IMR-90 (cell line): ENCODE measurements at regions not wholly inside any gene's neighbourhood (a gene's known extent, or its start where the extent isn't known, plus 50 kb on each side); places are given as distances from the start of the nearest gene placed in this dataset.

ENCODE experiments used
- SMC3 ChIP-seq: fragments of 150-350 bp; IDR thresholded peaks from 2 replicates; pipeline ENCODE4 v1.6.1; 2016; ENCODE audit warnings: low read depth, mild to moderate bottlenecking, antibody characterized with exemption, low read length, moderate library complexity
- TF ChIP-seq, protein P1 (sequence below): conservative IDR thresholded peaks from 2 replicates; pipeline ENCODE4 v1.5.1; 2012; ENCODE audit warnings: mild to moderate bottlenecking, low read depth, low read length, improper control_type of control experiment

GRCh38 chr20:55086421-55086820 is 611.0 kb downstream of the DOK5 start:
- TF ChIP-seq, protein P1, sequence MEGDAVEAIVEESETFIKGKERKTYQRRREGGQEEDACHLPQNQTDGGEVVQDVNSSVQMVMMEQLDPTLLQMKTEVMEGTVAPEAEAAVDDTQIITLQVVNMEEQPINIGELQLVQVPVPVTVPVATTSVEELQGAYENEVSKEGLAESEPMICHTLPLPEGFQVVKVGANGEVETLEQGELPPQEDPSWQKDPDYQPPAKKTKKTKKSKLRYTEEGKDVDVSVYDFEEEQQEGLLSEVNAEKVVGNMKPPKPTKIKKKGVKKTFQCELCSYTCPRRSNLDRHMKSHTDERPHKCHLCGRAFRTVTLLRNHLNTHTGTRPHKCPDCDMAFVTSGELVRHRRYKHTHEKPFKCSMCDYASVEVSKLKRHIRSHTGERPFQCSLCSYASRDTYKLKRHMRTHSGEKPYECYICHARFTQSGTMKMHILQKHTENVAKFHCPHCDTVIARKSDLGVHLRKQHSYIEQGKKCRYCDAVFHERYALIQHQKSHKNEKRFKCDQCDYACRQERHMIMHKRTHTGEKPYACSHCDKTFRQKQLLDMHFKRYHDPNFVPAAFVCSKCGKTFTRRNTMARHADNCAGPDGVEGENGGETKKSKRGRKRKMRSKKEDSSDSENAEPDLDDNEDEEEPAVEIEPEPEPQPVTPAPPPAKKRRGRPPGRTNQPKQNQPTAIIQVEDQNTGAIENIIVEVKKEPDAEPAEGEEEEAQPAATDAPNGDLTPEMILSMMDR, result no peak
- no peak for TF ChIP-seq SMC3
